ENCODE measurements at regions not wholly inside any gene's neighbourhood (a gene's known extent, or its start where the extent isn't known, plus 50 kb on each side); places are given as distances from the start of the nearest gene placed in this dataset.

- no peaks in the 10 kb centered on the region for H3K79me2 ChIP-seq (ENCODE audit: control insufficient read depth, insufficient read depth, low read length)
- H3K9ac ChIP-seq (replicated peaks; ENCODE audit: extremely low read depth, insufficient read depth, low read length) = no peak overlapping the region
- H3K9me3 ChIP-seq (replicated peaks; ENCODE audit: control insufficient read depth, insufficient read depth, low read length) = peaks cover 7% of the 10 kb centered on the region
- FAIRE-seq = no peak
- H3K4me3 ChIP-seq (replicated peaks in 1 of 3; ENCODE audit: insufficient read depth in 1 of 3, low read depth in 1 of 3, low read length in 3 of 3) = no peak overlapping the region
- H3K4me1 ChIP-seq (ENCODE audit: control insufficient read depth, extremely low read depth, insufficient read depth, low read length) = no peaks in the 10 kb centered on the region
- no TSS peak for BruUV-seq (replicated peaks)
- dilution Hi-C loops (cut with MboI; ENCODE audit: extremely low pct_ligation_motif_present, low sequenced_read_pairs) = no loop called here
- no peaks in the 10 kb centered on the region for H3K27me3 ChIP-seq (ENCODE audit: control insufficient read depth in 2 of 2, insufficient read depth in 2 of 2, low read length in 2 of 2)
- no peak overlapping the region for H3K4me2 ChIP-seq (ENCODE audit: insufficient read depth, low read length)
- H4K20me1 ChIP-seq (replicated peaks; ENCODE audit: control insufficient read depth, extremely low read depth, insufficient read depth, low read length) = no peaks in the 10 kb centered on the region
- ChIA-PET CTCF (no interaction called here), POLR2A (no interaction called here)
- no peak overlapping the region for H2AFZ ChIP-seq (ENCODE audit: low read depth, low read length)
- no peak for DNase-seq (ENCODE audit: low read depth, low spot score)
- no peak overlapping the region for H3K27ac ChIP-seq (ENCODE audit: insufficient read depth, low read depth, low read length)
- intact Hi-C loops (cut with micrococcal nuclease) = no loop called here
- H3K9me1 ChIP-seq (replicated peaks; ENCODE audit: control insufficient read depth, extremely low read depth, insufficient read depth, low read length) = no peaks in the 10 kb centered on the region
- no peak for TF ChIP-seq POLR2A (IDR thresholded peaks at IDR 0.05; ENCODE audit: low read depth, low read length)
- no peaks in the 10 kb centered on the region for H3K36me3 ChIP-seq (ENCODE audit: control insufficient read depth in 2 of 2, extremely low read depth in 1 of 2, insufficient read depth in 2 of 2, low read length in 2 of 2)
Observed at GRCh38 chr12:127687181-127687580, 579.8 kb upstream of the TMEM132C start.

GRCh38 chr12:127688906-127689428, 578.0 kb upstream of the TMEM132C start:
- FAIRE-seq (no peak), DNase-seq (ENCODE audit: low read depth, low spot score) (no peak)
- H3K79me2 ChIP-seq (ENCODE audit: control insufficient read depth, insufficient read depth, low read length) = no peaks in the 10 kb centered on the region
- no peak overlapping the region for H2AFZ ChIP-seq (ENCODE audit: low read depth, low read length)
- peaks cover 5% of the 10 kb centered on the region for H3K9me3 ChIP-seq (replicated peaks; ENCODE audit: control insufficient read depth, insufficient read depth, low read length)
- POLR2A ChIA-PET = no interaction called here
- H3K4me2 ChIP-seq (ENCODE audit: insufficient read depth, low read length) = no peak overlapping the region
- no peaks in the 10 kb centered on the region for H3K36me3 ChIP-seq (ENCODE audit: control insufficient read depth in 2 of 2, extremely low read depth in 1 of 2, insufficient read depth in 2 of 2, low read length in 2 of 2)
- intact Hi-C loops (cut with micrococcal nuclease) = no loop called here
- H4K20me1 ChIP-seq (replicated peaks; ENCODE audit: control insufficient read depth, extremely low read depth, insufficient read depth, low read length) = no peaks in the 10 kb centered on the region
- H3K27me3 ChIP-seq (ENCODE audit: control insufficient read depth in 2 of 2, insufficient read depth in 2 of 2, low read length in 2 of 2) = no peaks in the 10 kb centered on the region
- no peak overlapping the region for H3K9ac ChIP-seq (replicated peaks; ENCODE audit: extremely low read depth, insufficient read depth, low read length)
- BruUV-seq (replicated peaks) = no TSS peak
- no peaks in the 10 kb centered on the region for H3K4me1 ChIP-seq (ENCODE audit: control insufficient read depth, extremely low read depth, insufficient read depth, low read length)
- dilution Hi-C loops (cut with MboI; ENCODE audit: extremely low pct_ligation_motif_present, low sequenced_read_pairs) = no loop called here
- no peak overlapping the region for H3K27ac ChIP-seq (ENCODE audit: insufficient read depth, low read depth, low read length)
- no peaks in the 10 kb centered on the region for H3K9me1 ChIP-seq (replicated peaks; ENCODE audit: control insufficient read depth, extremely low read depth, insufficient read depth, low read length)
- H3K4me3 ChIP-seq (replicated peaks in 1 of 3; ENCODE audit: insufficient read depth in 1 of 3, low read depth in 1 of 3, low read length in 3 of 3) = no peak overlapping the region
- TF ChIP-seq EZH2 (IDR thresholded peaks at IDR 0.05; ENCODE audit: borderline replicate concordance, low read depth, low read length, severe bottlenecking) (no peak), JUN (IDR thresholded peaks at IDR 0.05; ENCODE audit: borderline replicate concordance, insufficient read depth, insufficient read length, low read depth) (no peak), CTCF (IDR thresholded peaks at IDR 0.05; ENCODE audit: extremely low read depth in 1 of 2, insufficient read depth in 1 of 2, low read depth in 1 of 2, low read length in 2 of 2) (no peak), FOS (IDR thresholded peaks at IDR 0.05; ENCODE audit: borderline replicate concordance, insufficient read depth, low read length) (no peak), MYC (IDR thresholded peaks at IDR 0.05; ENCODE audit: low read depth, low read length) (no peak), MAX (IDR thresholded peaks at IDR 0.05; ENCODE audit: insufficient read depth, insufficient read length) (no peak), GATA2 (IDR thresholded peaks at IDR 0.05; ENCODE audit: insufficient read depth, insufficient read length, low read depth, low read length) (no peak), POLR2A (IDR thresholded peaks at IDR 0.05; ENCODE audit: low read depth, low read length) (no peak)
- CTCF ChIA-PET = no interaction called here

Measured in endothelial cell of umbilical vein (primary cell).